ENCODE measurements at regions not wholly inside any gene's neighbourhood (a gene's known extent, or its start where the extent isn't known, plus 50 kb on each side); places are given as distances from the start of the nearest gene placed in this dataset.

GRCh38 chr1:55374801-55375616 is 159.8 kb upstream of the USP24 start:
- no peak overlapping the region for H3K27ac ChIP-seq (ENCODE audit: low read depth, low read length)
- H3K36me3 ChIP-seq (ENCODE audit: control insufficient read depth, insufficient read depth, low read length) = no peaks in the 10 kb centered on the region
- H3K9me3 ChIP-seq (ENCODE audit: control insufficient read depth, insufficient read depth, low read length) = no peaks in the 10 kb centered on the region
- H3K4me1 ChIP-seq (ENCODE audit: control insufficient read depth, insufficient read depth, low read length) = no peaks in the 10 kb centered on the region
- H3K4me3 ChIP-seq (ENCODE audit: low read depth, low read length) = no peak overlapping the region
- no peaks in the 10 kb centered on the region for H3K27me3 ChIP-seq (ENCODE audit: control insufficient read depth, insufficient read depth, low read length)
- H3K9ac ChIP-seq (ENCODE audit: low read depth, low read length) = no peak overlapping the region

- Histone ChIP-seq H3K4me1 (ENCODE audit: control insufficient read depth, insufficient read depth, low read length) (no peaks in the 10 kb centered on the region), H3K27ac (ENCODE audit: low read depth, low read length) (no peak overlapping the region), H3K9ac (ENCODE audit: low read depth, low read length) (no peak overlapping the region), H3K4me3 (ENCODE audit: low read depth, low read length) (no peak overlapping the region), H3K9me3 (ENCODE audit: control insufficient read depth, insufficient read depth, low read length) (no peaks in the 10 kb centered on the region), H3K36me3 (ENCODE audit: control insufficient read depth, insufficient read depth, low read length) (no peaks in the 10 kb centered on the region), H3K27me3 (ENCODE audit: control insufficient read depth, insufficient read depth, low read length) (no peaks in the 10 kb centered on the region)
Observed at GRCh38 chr1:55374216-55374615, 159.1 kb upstream of the USP24 start.

- no peak overlapping the region for H3K4me3 ChIP-seq (ENCODE audit: low read depth, low read length)
- H3K4me1 ChIP-seq (ENCODE audit: control insufficient read depth, insufficient read depth, low read length) = no peaks in the 10 kb centered on the region
- no peak overlapping the region for H3K27ac ChIP-seq (ENCODE audit: low read depth, low read length)
- H3K9ac ChIP-seq (ENCODE audit: low read depth, low read length) = no peak overlapping the region
- H3K27me3 ChIP-seq (ENCODE audit: control insufficient read depth, insufficient read depth, low read length) = no peaks in the 10 kb centered on the region
- no peaks in the 10 kb centered on the region for H3K36me3 ChIP-seq (ENCODE audit: control insufficient read depth, insufficient read depth, low read length)
- no peaks in the 10 kb centered on the region for H3K9me3 ChIP-seq (ENCODE audit: control insufficient read depth, insufficient read depth, low read length)
Observed at GRCh38 chr1:55369474-55369873, 154.3 kb upstream of the USP24 start.

GRCh38 chr1:55368698-55369097 is 153.5 kb upstream of the USP24 start:
- no peaks in the 10 kb centered on the region for H3K4me1 ChIP-seq (ENCODE audit: control insufficient read depth, insufficient read depth, low read length)
- no peak overlapping the region for H3K4me3 ChIP-seq (ENCODE audit: low read depth, low read length)
- H3K9ac ChIP-seq (ENCODE audit: low read depth, low read length) = no peak overlapping the region
- H3K9me3 ChIP-seq (ENCODE audit: control insufficient read depth, insufficient read depth, low read length) = no peaks in the 10 kb centered on the region
- H3K27ac ChIP-seq (ENCODE audit: low read depth, low read length) = no peak overlapping the region
- H3K36me3 ChIP-seq (ENCODE audit: control insufficient read depth, insufficient read depth, low read length) = no peaks in the 10 kb centered on the region
- H3K27me3 ChIP-seq (ENCODE audit: control insufficient read depth, insufficient read depth, low read length) = no peaks in the 10 kb centered on the region

- no peak overlapping the region for H3K4me3 ChIP-seq (ENCODE audit: low read depth, low read length)
- H3K9ac ChIP-seq (ENCODE audit: low read depth, low read length) = no peak overlapping the region
- H3K9me3 ChIP-seq (ENCODE audit: control insufficient read depth, insufficient read depth, low read length) = no peaks in the 10 kb centered on the region
- H3K36me3 ChIP-seq (ENCODE audit: control insufficient read depth, insufficient read depth, low read length) = no peaks in the 10 kb centered on the region
- no peaks in the 10 kb centered on the region for H3K4me1 ChIP-seq (ENCODE audit: control insufficient read depth, insufficient read depth, low read length)
- no peaks in the 10 kb centered on the region for H3K27me3 ChIP-seq (ENCODE audit: control insufficient read depth, insufficient read depth, low read length)
- no peak overlapping the region for H3K27ac ChIP-seq (ENCODE audit: low read depth, low read length)
Observed at GRCh38 chr1:55367273-55367672, 152.1 kb upstream of the USP24 start.

GRCh38 chr1:55364216-55364615 is 149.1 kb upstream of the USP24 start:
- no peaks in the 10 kb centered on the region for H3K9me3 ChIP-seq (ENCODE audit: control insufficient read depth, insufficient read depth, low read length)
- H3K4me1 ChIP-seq (ENCODE audit: control insufficient read depth, insufficient read depth, low read length) = no peaks in the 10 kb centered on the region
- H3K27me3 ChIP-seq (ENCODE audit: control insufficient read depth, insufficient read depth, low read length) = no peaks in the 10 kb centered on the region
- no peak overlapping the region for H3K27ac ChIP-seq (ENCODE audit: low read depth, low read length)
- no peak overlapping the region for H3K9ac ChIP-seq (ENCODE audit: low read depth, low read length)
- H3K36me3 ChIP-seq (ENCODE audit: control insufficient read depth, insufficient read depth, low read length) = no peaks in the 10 kb centered on the region
- no peak overlapping the region for H3K4me3 ChIP-seq (ENCODE audit: low read depth, low read length)

GRCh38 chr1:55363268-55363667 is 148.1 kb upstream of the USP24 start:
- H3K4me3 ChIP-seq (ENCODE audit: low read depth, low read length) = no peak overlapping the region
- no peaks in the 10 kb centered on the region for H3K9me3 ChIP-seq (ENCODE audit: control insufficient read depth, insufficient read depth, low read length)
- H3K27ac ChIP-seq (ENCODE audit: low read depth, low read length) = no peak overlapping the region
- H3K4me1 ChIP-seq (ENCODE audit: control insufficient read depth, insufficient read depth, low read length) = no peaks in the 10 kb centered on the region
- no peak overlapping the region for H3K9ac ChIP-seq (ENCODE audit: low read depth, low read length)
- H3K27me3 ChIP-seq (ENCODE audit: control insufficient read depth, insufficient read depth, low read length) = no peaks in the 10 kb centered on the region
- H3K36me3 ChIP-seq (ENCODE audit: control insufficient read depth, insufficient read depth, low read length) = no peaks in the 10 kb centered on the region

GRCh38 chr1:55362558-55362957 is 147.4 kb upstream of the USP24 start:
- H3K27ac ChIP-seq (ENCODE audit: low read depth, low read length) = no peak overlapping the region
- H3K9ac ChIP-seq (ENCODE audit: low read depth, low read length) = no peak overlapping the region
- no peaks in the 10 kb centered on the region for H3K4me1 ChIP-seq (ENCODE audit: control insufficient read depth, insufficient read depth, low read length)
- no peaks in the 10 kb centered on the region for H3K36me3 ChIP-seq (ENCODE audit: control insufficient read depth, insufficient read depth, low read length)
- H3K9me3 ChIP-seq (ENCODE audit: control insufficient read depth, insufficient read depth, low read length) = no peaks in the 10 kb centered on the region
- H3K27me3 ChIP-seq (ENCODE audit: control insufficient read depth, insufficient read depth, low read length) = no peaks in the 10 kb centered on the region
- H3K4me3 ChIP-seq (ENCODE audit: low read depth, low read length) = no peak overlapping the region

GRCh38 chr1:55359611-55360010 is 144.4 kb upstream of the USP24 start:
- no peaks in the 10 kb centered on the region for H3K4me1 ChIP-seq (ENCODE audit: control insufficient read depth, insufficient read depth, low read length)
- no peak overlapping the region for H3K9ac ChIP-seq (ENCODE audit: low read depth, low read length)
- no peak overlapping the region for H3K4me3 ChIP-seq (ENCODE audit: low read depth, low read length)
- no peak overlapping the region for H3K27ac ChIP-seq (ENCODE audit: low read depth, low read length)
- H3K36me3 ChIP-seq (ENCODE audit: control insufficient read depth, insufficient read depth, low read length) = no peaks in the 10 kb centered on the region
- H3K9me3 ChIP-seq (ENCODE audit: control insufficient read depth, insufficient read depth, low read length) = no peaks in the 10 kb centered on the region
- no peaks in the 10 kb centered on the region for H3K27me3 ChIP-seq (ENCODE audit: control insufficient read depth, insufficient read depth, low read length)

- no peaks in the 10 kb centered on the region for H3K9me3 ChIP-seq (ENCODE audit: control insufficient read depth, insufficient read depth, low read length)
- H3K4me3 ChIP-seq (ENCODE audit: low read depth, low read length) = no peak overlapping the region
- no peaks in the 10 kb centered on the region for H3K36me3 ChIP-seq (ENCODE audit: control insufficient read depth, insufficient read depth, low read length)
- H3K27ac ChIP-seq (ENCODE audit: low read depth, low read length) = no peak overlapping the region
- no peak overlapping the region for H3K9ac ChIP-seq (ENCODE audit: low read depth, low read length)
- H3K27me3 ChIP-seq (ENCODE audit: control insufficient read depth, insufficient read depth, low read length) = no peaks in the 10 kb centered on the region
- H3K4me1 ChIP-seq (ENCODE audit: control insufficient read depth, insufficient read depth, low read length) = no peaks in the 10 kb centered on the region
Observed at GRCh38 chr1:55358581-55358980, 143.4 kb upstream of the USP24 start.

- no peaks in the 10 kb centered on the region for H3K4me1 ChIP-seq (ENCODE audit: control insufficient read depth, insufficient read depth, low read length)
- no peak overlapping the region for H3K9ac ChIP-seq (ENCODE audit: low read depth, low read length)
- no peaks in the 10 kb centered on the region for H3K27me3 ChIP-seq (ENCODE audit: control insufficient read depth, insufficient read depth, low read length)
- no peak overlapping the region for H3K4me3 ChIP-seq (ENCODE audit: low read depth, low read length)
- no peaks in the 10 kb centered on the region for H3K9me3 ChIP-seq (ENCODE audit: control insufficient read depth, insufficient read depth, low read length)
- no peaks in the 10 kb centered on the region for H3K36me3 ChIP-seq (ENCODE audit: control insufficient read depth, insufficient read depth, low read length)
- H3K27ac ChIP-seq (ENCODE audit: low read depth, low read length) = no peak overlapping the region
Observed at GRCh38 chr1:55355549-55355948, 140.4 kb upstream of the USP24 start.

Measured in HUES48 (cell line).